HG03521 (cell line): ENCODE measurements at regions not wholly inside any gene's neighbourhood (a gene's known extent, or its start where the extent isn't known, plus 50 kb on each side); places are given as distances from the start of the nearest gene placed in this dataset.

Experiments
- ATAC-seq: cut with Tn5 transposase; IDR thresholded peaks from one replicate; pipeline ENCODE4 v1.9.1; 2021; ENCODE audit warnings: mild to moderate bottlenecking, moderate library complexity; ENCODE audit not compliant: unreplicated experiment

- ATAC-seq, result no peak
Observed at GRCh38 chr13:89628567-89628966, 1718.9 kb upstream of the MIR17HG start.

GRCh38 chr13:89650226-89650625 is 1697.3 kb upstream of the MIR17HG start:
- ATAC-seq, result no peak

DNA sequence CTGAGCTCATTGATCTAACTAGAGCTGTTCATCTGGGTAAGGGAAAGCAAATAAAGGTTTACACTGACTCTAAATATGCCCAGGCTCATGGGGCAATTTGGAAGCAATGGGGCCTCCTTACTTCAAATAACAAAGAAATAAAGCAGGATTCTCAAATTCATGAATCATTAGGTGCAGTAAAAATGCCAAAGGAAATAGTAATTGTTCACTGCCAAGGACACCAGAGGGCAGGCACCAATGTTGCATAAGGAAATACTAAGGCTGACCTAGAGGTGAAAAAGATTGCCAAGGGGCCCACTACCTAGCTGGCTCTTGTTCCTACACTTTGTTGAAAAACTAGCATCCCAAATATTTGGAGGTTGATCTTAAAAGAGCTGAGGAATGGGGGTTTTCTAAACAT is 1686.7 kb upstream of the MIR17HG start:
- ATAC-seq, result no peak

GRCh38 chr13:89673789-89674311 is 1673.6 kb upstream of the MIR17HG start:
- ATAC-seq, result no peak

DNA sequence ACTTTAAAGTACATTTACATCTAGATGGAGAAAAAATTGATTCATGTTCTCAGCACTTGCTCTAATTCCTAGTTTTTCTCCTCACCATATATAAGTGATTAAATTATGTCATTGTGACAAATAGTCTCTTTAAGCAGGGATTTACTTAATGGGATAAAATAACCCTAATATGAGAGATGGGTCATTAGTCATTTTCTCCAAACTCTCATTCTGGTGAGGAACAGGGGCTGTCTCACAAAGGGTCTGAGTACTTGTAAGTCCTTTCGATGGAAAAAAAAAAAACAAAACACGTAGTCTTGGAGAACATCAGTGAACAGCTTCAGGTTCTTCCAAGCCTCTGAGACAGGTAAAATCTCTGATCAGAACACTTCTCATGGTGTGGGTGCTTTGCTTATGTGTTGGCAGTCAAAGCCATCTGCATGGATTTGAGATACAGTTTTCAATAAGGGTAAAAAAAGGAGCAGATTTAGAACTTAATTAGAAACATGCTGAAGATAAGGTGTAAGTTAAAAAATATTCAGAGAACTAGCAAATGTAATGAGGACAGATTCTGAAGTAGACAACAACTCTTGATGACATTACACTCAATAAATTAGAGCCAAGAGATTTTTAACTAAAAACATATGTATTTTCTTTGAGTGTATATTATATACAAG is 1668.9 kb upstream of the MIR17HG start:
- ATAC-seq, result no peak

DNA sequence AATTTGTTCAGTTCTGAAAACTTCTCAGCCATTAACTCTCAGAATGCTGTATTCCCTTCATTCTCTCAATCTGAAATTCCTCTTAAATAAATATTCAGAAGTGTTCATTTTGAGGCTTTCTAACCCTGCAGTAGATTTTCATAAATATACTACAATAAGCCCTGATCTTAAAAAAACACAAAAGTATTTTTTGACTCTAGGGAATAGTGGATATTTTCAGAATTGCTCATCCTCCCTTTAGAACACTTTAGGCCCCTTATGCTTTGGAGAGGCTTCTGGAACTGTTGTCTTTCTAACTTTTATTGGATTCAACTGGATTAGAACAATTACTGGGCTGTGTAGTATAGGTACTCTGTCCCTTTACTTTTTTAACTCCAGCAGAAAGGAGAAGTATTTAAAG is 1662.6 kb upstream of the MIR17HG start:
- no peak for ATAC-seq

- ATAC-seq, result no peak
Observed at GRCh38 chr13:89686171-89686570, 1661.3 kb upstream of the MIR17HG start.

GRCh38 chr13:89687066-89687465 is 1660.4 kb upstream of the MIR17HG start:
- no peak for ATAC-seq

DNA sequence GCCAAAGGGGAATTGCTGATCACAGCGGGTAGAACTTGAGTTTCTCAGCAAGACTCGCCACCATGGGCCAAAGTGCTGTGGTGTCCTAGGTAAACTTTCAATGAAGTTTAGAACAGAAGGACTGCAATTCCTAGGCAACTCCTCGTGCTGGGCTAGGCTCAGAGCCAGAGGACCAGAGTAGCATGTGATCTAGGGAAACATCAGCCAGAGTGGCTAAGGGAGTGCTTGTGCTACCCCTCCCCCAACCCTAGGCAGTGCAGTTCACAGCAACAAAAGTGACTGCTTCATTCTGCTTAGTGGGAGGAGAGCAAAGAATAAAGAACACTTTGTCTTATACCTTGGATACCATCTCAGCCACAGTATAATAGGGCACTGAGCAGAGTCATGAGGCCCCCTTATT is 1658.6 kb upstream of the MIR17HG start:
- ATAC-seq, result no peak

DNA sequence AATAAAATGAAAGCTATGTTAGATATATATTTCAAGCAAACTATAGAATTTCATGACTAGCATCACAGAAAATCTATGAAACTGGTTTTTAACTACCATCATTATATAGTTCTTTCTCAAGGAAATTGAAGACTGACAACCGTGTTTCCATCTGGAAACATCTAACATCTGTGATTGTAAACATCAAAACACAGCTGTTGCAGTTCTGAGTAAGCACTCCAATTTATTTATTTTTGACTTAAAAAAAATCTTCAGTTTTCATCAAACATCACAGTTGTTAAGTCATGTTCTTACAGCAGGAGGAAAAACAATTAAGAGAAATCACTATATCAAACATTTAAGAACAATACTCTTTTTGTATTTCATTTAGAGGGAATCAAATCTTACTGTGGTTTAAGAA is 1653.0 kb upstream of the MIR17HG start:
- ATAC-seq, result no peak

- no peak for ATAC-seq
Observed at GRCh38 chr13:89695343-89696257, 1651.9 kb upstream of the MIR17HG start.

DNA sequence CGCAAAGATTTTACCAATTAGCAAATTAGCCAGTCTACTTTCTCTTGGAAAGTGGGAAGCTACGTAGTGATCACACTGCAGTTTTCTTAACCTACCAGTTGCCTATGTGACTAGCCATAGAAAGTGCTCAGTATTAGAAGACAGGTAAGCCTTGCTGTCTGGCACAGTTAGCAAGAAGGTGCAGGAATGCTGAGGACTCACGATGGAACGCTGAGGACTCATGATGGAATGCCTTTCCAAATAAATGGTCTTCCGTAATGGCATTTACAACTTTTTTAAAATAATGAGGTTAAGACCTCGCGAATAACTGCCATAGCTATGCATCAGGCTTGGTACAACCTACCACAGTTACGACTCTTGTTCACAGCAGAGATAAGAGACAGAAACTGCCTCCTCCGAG is 1645.6 kb upstream of the MIR17HG start:
- no peak for ATAC-seq

- no peak for ATAC-seq
Observed at GRCh38 chr13:89704040-89704439, 1643.4 kb upstream of the MIR17HG start.

DNA sequence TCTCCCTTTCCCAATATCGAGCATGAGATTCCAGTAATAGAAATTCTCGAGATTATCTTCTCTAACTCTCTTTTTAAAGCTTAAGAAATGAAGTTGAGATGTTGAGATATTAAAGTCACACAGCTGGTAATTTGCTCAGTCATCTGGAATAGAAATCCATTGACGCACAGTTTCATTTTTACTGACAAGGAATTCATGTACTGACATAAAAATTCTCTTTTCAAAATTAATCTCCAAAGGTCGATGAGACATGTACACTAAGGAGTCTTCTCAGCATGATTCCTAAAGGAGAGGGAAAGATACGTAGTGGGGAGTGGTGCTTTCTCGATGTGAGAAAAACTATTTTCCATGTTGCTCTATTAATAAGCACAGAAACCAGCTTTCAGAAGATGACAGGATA is 1639.5 kb upstream of the MIR17HG start:
- ATAC-seq, result no peak

DNA sequence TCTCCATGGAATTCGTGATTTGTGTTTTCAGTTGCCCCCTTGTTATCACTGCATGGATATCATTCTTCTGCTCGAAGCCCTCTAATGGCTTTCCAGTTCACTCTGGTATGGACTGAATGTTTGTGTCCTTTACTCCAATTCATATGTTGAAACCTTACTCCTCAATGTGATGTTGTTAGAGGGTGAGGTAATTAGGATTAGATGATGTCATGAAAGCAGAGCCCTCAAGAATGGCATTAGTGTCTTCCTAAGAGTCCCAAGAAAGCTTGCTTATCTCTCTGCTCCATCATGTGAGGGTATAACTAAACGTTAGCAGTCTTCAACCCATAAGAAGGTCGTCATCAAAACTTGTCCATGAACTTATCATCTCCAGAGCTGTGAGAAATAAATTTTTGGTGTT is 1626.3 kb upstream of the MIR17HG start:
- no peak for ATAC-seq

DNA sequence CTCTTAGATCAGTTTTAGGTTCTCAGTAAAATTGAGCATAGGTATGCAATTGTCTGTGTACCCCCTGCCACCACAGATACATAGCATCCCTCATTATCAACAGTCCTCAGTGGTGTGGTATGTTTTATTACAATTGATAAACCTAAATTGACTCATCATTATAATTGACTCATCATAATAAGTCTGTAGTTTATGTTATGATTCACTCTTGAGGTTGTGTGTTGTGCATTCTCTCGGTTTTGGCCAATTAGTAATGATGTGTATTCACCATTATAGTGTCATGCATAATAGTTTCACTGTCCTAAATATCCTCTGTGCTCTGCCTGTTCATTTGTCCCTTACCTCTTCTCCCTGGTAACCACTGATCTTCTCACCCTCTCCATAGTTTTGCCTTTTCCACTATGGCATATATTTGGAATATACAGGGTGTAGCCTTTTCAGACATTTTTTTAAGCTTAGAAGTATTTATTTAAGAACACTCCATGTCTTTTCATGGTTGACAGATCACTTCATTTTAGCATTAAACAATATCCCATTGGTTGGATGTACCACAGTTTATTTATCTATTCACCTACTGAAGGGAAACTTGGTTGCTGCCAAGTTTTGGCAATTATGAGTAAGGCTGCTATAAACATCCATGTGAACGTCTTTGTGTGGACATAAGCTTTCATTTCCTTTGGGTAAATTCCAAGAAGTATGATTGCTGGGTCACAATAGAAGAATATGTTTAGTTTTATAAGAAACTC is 1620.6 kb upstream of the MIR17HG start:
- ATAC-seq, result no peak

- no peak for ATAC-seq
Observed at GRCh38 chr13:89733829-89734228, 1613.7 kb upstream of the MIR17HG start.

DNA sequence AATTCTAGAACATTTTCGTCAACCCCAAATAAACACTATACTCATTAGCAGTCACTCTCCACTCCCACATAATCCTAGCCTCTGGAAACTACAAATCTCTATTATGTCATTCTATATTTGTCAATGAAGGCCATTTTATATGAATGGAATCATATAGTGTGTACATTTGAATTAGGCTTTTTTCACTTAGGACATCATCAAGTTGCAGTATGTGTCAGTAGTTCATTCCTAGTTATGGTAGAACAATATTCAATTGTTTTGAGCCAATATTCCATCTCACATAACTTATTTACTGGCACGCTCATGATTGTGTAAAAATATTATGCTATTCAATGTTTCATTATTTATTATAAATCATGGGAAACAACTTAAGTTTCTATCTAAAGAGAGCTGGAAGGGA is 1610.4 kb upstream of the MIR17HG start:
- no peak for ATAC-seq

DNA sequence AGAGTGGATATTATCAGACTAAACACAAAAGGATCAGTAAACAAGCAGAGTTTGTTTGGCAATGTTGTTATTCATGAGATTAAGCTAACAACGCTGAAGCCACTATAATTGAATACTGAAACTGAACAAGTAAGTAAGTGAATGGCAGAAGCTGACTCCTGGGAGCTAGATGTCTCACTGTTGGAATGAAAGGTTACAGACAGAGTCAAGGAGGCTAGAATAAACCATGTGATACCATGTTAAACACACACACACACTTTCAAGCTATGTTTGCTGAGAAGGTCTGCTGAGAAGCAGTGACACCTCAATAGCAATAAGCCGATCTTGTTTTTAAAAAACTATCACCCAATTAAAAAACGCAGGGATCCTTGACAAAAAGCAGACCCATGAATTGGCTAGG is 1609.4 kb upstream of the MIR17HG start:
- ATAC-seq, result no peak

DNA sequence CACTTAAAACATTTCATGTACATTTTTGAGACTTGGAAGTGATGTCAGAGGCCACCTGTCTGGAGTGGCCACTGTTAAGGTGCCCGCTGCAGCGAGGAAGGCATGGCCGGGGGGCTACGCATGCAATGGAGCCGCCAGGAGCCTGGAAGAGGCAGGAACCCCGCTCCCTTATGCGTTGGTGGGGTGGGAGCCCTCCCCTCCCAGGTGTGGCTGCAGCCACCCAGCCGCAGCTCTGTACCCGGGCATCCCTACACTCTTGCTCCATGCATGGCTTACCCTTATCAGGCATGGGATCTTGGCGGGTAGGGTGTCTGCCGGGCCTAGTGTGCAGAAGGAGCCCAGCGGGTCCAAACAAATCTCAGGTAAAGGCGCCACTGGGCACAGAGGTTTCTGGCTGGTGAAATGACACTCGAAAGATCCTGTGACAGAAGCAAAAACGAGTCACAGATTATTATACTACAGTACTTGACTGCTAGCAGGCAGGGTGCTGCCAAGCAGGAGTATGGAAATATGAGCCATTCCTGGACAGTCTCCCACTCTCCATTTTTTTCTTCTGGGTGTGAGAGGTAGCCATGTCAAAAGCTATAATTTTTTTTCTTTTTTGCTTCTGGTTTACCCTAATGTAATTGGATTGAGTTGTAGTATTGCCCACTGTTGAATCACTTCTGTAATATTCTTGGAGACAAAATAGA is 1606.3 kb upstream of the MIR17HG start:
- no peak for ATAC-seq

- no peak for ATAC-seq
Observed at GRCh38 chr13:89746554-89746953, 1600.9 kb upstream of the MIR17HG start.
